GM12891 (cell line): ENCODE measurements at regions not wholly inside any gene's neighbourhood (a gene's known extent, or its start where the extent isn't known, plus 50 kb on each side); places are given as distances from the start of the nearest gene placed in this dataset.
"Not testable (repeated sequence)": the region's sequence is repeated elsewhere in the genome, so short reads cannot be mapped to it uniquely, and the experiment has no call there.

Experiments used
- DNase-seq: peaks from one replicate; pipeline ENCODE4 v3.0.0; 2011; ENCODE audit warnings: low spot score; ENCODE audit not compliant: insufficient read length
- FAIRE-seq: peaks from 2 replicates; lab custom pipeline; 2011; peaks lifted over from hg19 to GRCh38; lab: Jason Lieb, UNC
- PAX5 ChIP-seq: IDR thresholded peaks from 2 replicates; pipeline ENCODE4 v1.6.1; 2011; ENCODE audit warnings: low read length, moderate library complexity, mild to moderate bottlenecking; ENCODE audit not compliant: insufficient read depth, severe bottlenecking
- POLR2A ChIP-seq: IDR thresholded peaks from 2 replicates; pipeline ENCODE4 v1.6.1; 2011; ENCODE audit warnings: low read depth, low read length, control low read depth
- POLR2AphosphoS5 ChIP-seq: IDR thresholded peaks from 2 replicates; pipeline ENCODE4 v1.6.1; 2011; ENCODE audit warnings: low read depth, low read length, control low read depth
- POU2F2 ChIP-seq: IDR thresholded peaks from 2 replicates; pipeline ENCODE4 v1.6.1; 2011; ENCODE audit warnings: low read depth, mild to moderate bottlenecking, control low read depth, low read length, moderate library complexity
- SPI1 ChIP-seq: IDR thresholded peaks from 2 replicates; pipeline ENCODE4 v1.6.1; 2011; ENCODE audit warnings: low read depth, low read length, control low read depth
- TAF1 ChIP-seq: IDR thresholded peaks from 2 replicates; pipeline ENCODE4 v1.6.1; 2011; ENCODE audit warnings: low read depth, low read length, control low read depth

DNA sequence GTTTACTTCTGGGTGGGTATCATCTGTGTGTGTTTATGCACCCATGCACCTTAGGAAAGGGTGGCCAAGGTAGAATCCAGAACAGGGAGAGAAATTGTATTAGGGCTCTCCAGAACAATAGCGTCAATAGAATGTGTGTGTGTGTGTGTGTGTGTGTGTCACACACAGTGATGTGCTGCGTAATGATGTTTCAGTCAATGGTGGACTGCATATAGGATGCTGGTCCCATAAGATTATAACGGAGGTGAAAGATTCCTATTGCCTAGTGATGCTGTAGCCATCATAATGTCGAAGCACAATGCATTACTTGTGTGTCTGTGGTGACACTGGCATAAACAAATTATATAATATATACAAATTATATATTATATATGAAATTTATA is 69.3 kb upstream of the PRR23C start:
- TF ChIP-seq POU2F2 (no peak), SPI1 (no peak), POLR2AphosphoS5 (no peak), PAX5 (no peak), TAF1 (no peak), POLR2A (no peak)
- FAIRE-seq, result no peak
- no peak for DNase-seq

DNA sequence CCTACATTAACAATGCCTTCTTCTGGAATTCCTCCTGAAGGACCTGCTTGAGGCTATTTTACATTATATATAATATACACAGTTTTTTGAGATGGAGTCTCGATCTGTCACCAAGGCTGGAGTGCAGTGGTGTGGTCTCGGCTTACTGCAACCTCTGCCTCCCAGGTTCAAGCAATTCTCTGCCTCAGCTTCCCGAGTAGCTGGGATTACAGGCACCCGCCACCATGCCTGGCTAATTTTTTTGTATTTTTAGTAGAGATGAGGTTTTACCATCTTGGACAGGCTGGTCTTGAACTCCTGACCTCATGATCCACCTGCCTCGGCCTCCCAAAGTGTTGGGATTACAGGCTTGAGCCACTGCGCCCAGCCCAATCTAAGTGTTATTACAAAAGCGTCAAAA is 71.9 kb upstream of the PRR23C start:
- DNase-seq, FAIRE-seq: not testable (repeated sequence)

DNA sequence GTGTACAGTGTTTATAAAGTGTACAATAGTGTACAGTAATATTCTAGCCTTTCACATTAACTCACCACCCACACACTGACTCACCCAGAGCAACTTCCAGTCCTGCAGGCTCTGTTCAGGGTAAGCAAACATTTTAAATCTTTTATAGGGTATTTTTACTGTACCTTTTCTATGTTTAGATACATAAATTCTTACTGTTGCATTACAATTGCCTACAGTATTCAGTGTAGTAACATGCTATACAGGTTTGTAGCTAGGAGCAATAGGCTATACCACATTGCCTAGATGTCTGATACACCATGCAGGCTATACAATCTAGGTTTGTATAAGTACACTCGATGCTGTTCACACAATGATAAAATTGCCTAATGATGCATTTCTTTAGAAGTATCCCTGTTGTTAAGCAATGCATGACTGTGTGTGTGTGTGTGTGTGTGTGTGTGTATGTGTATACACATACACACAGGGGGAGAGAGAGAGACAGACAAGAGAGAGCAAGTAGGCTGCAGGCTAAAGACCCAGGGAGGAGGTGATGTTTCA is 72.5 kb upstream of the PRR23C start:
- FAIRE-seq, result no peak
- DNase-seq, result no peak
- TF ChIP-seq POLR2AphosphoS5 (no peak), TAF1 (no peak), POLR2A (no peak), PAX5 (no peak), SPI1 (no peak), POU2F2 (no peak)

DNA sequence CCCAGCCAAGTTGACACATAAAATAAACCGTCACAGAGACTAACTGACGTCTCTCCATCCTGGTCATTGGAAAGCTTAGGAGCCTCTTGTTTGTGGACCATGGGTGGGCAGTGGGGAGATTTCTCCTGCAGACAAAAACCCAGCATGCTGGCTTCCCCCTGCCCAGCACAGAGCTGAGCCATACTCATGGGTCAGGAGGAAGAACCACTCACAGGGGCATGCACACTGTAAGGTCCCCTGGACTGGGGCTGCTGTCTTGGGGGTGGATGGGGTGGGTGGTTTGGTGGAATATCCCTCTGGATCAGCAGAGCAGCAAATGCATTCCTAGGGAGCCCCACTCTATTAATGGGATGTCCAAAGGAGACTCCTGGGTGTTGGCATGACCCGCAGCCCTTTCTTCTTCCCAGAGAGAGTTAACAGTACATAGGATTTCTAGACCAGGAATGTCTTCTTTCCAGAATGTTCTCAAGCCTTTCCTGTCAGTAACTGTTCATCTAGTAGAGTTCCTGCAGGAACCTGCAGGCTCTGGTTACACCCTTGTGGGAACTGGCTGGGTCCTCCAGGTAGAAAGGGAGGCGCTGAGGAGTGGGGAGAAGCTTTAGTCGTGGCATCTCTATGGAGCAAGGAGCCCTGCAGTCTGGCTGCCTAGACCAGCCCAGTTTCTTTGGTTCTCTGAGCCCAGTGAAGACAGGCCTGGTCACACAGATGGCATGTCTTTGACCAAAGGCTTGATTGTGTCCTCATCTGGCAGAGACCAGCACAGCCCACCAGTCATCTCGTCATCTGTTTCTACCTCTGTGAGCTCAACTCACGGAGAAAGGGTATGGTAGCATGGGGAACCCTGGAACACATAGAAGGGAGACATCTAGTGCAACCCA is 73.4 kb upstream of the PRR23C start:
- FAIRE-seq, result no peak
- no peak for DNase-seq
- TF ChIP-seq POLR2AphosphoS5 (no peak), TAF1 (no peak), POU2F2 (no peak), PAX5 (no peak), POLR2A (no peak)

DNA sequence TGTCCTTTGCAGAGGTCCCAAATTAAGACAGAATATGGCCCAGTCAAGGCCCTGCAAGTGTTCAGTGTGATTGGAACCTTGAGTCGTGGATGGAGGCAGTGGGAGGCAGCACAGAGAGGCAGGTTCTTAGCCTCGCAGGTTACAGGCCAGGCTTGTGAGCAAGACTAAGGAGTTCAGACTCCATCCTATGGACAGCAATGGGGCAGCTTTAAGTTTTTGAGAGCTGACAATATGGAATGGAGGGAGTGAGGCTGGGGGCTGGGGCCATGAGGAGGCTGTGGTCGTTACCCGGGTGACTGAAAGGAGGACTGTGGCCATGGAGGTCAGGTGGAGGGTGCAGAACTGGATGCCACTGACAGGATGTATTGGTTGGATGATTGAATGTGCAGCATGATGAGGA is 74.1 kb upstream of the PRR23C start:
- TF ChIP-seq SPI1 (no peak), POU2F2 (no peak)
- FAIRE-seq, result no peak
- DNase-seq, result no peak

DNA sequence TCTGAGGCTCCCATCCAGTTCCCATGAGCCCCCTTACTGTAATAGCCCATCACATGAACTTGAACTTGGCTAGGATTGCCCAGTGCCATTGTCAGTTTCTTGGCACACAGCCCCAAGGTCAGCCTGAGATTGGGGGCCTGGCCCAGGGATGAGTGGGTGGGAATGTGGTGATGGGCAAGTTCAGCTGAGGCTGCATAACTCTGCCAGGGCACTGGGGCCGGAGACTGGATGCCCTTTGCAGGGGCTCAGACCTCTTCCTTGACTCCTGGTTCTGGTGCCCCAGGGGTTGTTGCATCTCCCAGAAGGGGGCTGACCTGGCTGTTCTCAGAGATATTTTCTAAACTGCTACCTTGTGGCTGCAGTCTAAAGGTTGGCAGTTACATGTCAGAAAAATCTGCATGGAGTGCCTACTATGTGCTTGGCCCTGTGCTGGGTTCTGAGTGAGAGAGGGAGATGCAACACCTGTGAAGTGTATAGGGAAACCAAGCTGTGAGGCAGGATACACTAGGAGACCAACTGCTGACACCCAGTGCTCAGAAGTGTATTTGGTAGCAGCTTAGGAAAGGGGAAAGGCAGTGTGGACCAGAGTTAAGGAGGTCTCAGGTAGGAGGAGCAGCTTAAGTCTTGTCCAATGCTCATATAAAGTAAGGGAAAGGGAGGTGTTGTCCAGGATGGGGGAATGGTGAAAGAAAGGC is 74.8 kb upstream of the PRR23C start:
- DNase-seq (no peak), FAIRE-seq (no peak)
- TF ChIP-seq PAX5 (no peak), SPI1 (no peak), POU2F2 (no peak)

DNA sequence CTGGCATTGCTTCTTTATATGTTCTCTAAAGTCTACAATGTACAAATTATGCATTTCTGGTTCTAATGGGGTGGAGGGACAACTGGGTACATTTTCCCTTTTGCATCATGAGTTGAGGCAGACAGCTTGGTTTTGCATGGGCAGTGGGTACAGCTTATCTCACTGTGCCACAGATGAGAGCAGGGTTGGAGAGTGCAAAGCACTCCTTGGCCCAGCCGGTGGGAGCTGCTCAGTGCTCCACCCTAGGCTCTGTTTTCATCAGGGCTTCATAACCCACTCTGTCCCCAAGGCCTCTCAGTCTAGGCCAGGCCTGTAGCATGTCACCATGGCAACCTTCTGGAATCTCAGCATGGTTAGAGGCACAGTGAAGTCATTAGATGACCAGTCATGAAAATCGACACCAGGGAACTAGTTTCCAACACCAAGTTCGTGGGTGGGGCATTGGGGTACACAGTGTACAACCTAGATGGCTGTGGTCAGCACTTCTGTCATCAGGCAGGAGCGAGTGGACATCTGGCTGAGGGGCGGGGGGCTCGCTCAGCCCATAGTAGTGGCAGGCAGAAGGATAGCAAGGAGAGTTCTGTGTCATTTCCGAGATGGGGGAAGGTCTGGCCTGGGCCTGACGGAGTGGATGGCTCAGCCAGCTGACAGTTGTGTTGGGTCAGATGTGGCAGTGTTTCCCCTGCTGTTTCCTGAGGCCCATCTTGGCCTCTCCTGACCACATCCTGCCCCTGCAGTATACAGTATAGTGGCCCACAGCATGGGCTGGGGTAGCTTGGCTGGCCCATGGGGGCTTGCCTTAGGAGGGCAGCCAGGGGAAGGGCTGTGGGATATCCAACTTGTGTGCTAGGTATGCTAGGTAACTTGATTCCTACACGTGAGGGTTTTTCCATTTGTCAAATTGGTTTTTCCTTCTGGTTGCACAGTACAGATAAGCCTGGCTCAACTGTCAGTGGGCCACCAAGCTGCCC is 75.7 kb upstream of the PRR23C start:
- DNase-seq (no peak), FAIRE-seq (no peak)
- TF ChIP-seq PAX5, result no peak

DNA sequence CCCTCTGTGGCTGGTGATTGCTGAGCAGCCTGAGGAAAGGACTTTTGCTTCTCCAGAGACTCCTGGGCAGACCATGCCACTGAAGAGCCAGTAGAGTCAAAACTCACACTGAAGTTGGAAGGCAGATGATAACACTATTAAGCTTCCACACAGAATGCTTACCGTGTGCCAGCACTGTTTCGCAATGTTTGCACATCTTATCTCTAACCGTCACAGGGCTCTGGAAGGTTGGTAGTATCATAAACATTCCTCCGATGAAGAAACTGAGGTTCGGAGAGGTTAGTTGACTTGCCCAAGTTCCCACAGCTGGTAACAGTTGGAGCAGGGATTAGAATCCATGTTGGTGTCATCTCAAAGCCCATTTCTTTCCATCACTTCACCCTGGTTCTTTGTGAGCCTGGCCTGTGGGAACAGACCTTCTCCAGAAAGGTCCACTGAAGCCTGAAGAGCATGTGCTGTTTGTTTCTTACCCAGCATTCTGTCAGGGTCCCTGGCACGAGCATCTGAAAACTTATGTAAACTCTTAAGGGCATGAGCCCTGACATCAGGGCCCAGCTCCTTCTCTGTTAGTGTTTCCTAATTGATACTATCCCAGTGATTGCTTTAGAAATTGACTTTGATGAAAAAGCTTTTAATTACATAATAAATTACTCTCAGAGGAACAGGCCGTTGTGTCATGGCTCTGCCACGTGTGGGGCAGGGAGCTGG is 77.0 kb upstream of the PRR23C start:
- no peak for FAIRE-seq
- no peak for DNase-seq
- TF ChIP-seq POU2F2 (no peak), PAX5 (no peak), SPI1 (no peak), TAF1 (no peak), POLR2AphosphoS5 (no peak), POLR2A (no peak)

DNA sequence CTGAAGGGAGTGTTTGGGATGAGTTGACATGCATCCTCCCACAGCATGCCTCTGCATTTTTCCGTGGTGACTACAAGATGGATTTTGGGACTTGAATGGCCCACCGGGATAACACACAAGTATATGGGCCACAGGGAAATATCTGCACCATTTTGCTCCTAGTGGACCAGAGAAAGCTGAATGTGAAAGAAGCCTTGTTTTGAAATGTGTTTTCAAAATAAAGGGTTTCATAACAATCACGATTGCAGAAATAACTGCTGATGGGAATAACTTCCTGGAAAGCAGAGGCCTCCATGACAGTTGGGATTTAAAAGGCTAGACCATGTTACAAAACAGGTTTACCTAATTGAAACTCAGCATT is 77.5 kb upstream of the PRR23C start:
- DNase-seq (no peak), FAIRE-seq (no peak)
- TF ChIP-seq POLR2AphosphoS5 (no peak), POLR2A (no peak)

DNA sequence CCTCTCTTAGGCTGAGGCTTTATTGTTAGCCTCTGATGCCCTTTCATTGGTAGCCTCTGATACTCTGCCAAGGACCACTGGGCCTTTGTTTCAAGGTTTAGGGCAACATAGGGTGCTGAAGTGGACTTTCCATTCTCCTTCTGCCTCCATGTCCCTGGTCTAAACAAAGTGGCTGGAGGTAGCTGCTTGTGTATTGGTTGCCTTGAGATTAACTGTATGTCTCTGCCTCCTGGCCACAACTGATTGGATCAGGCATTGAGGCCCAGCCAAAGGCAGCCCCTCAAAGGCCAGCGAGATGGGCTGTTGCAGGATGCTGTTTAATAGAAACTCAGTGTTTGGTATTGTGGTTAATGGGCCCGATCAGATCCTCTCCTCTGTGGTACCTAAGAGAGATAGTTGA is 77.9 kb upstream of the PRR23C start:
- FAIRE-seq (no peak), DNase-seq (no peak)
- no peak for TF ChIP-seq SPI1
- no peak for TF ChIP-seq POLR2AphosphoS5
- no peak for TF ChIP-seq TAF1
- TF ChIP-seq POLR2A, result no peak
- TF ChIP-seq PAX5, result no peak
- no peak for TF ChIP-seq POU2F2
